Liver (tissue), 8 donors: ENCODE measurements at regions not wholly inside any gene's neighbourhood (a gene's known extent, or its start where the extent isn't known, plus 50 kb on each side); places are given as distances from the start of the nearest gene placed in this dataset.

Source experiments
- DNase-seq: peaks from one replicate; pipeline ENCODE4 v3.0.0-alpha.2; 2017; ENCODE audit warnings: low spot score
- H3K27ac ChIP-seq, 2 donors: one replicate each; pipeline ENCODE4 v1.7.0; 2013; ENCODE audit warnings: inconsistent platforms in 2 of 2, low read length in 2 of 2, control low read depth in 1 of 2, low read depth in 1 of 2, mild to moderate bottlenecking in 1 of 2
- H3K27me3 ChIP-seq, 4 donors: one replicate each; pipeline versions ENCODE4 v1.6.1 to v1.7.0; 2013; ENCODE audit warnings: low read length in 3 of 4, inconsistent platforms in 1 of 4, mild to moderate bottlenecking in 1 of 4, moderate library complexity in 1 of 4; ENCODE audit not compliant: control insufficient read depth in 4 of 4, insufficient read depth in 4 of 4
- H3K36me3 ChIP-seq, 4 donors: one replicate each; pipeline versions ENCODE4 v1.6.1 to v1.7.0; 2013; ENCODE audit warnings: low read length in 3 of 4, mild to moderate bottlenecking in 3 of 4, low read depth in 1 of 4, moderate library complexity in 1 of 4; ENCODE audit not compliant: control insufficient read depth in 4 of 4, insufficient read depth in 3 of 4
- H3K4me1 ChIP-seq, 4 donors: one replicate each; pipeline versions ENCODE4 v1.6.1 to v1.7.0; 2013; ENCODE audit warnings: low read length in 3 of 4, mild to moderate bottlenecking in 3 of 4, moderate library complexity in 1 of 4; ENCODE audit not compliant: control insufficient read depth in 4 of 4, insufficient read depth in 4 of 4
- H3K4me3 ChIP-seq, 3 donors: one replicate each; pipeline versions ENCODE4 v1.6.1 to v1.7.0; 2013; ENCODE audit warnings: low read length in 3 of 3, control low read depth in 1 of 3, low read depth in 1 of 3, mild to moderate bottlenecking in 1 of 3
- H3K9ac ChIP-seq, 2 donors: one replicate each; pipeline ENCODE4 v1.7.0; 2013; ENCODE audit warnings: low read length in 2 of 2, mild to moderate bottlenecking in 2 of 2, moderate library complexity in 2 of 2, control low read depth in 1 of 2, low read depth in 1 of 2
- H3K9me3 ChIP-seq, 4 donors: one replicate each; pipeline versions ENCODE4 v1.6.1 to v1.7.0; 2013; ENCODE audit warnings: low read length in 3 of 4; ENCODE audit not compliant: control insufficient read depth in 4 of 4
- ATF3 ChIP-seq: IDR thresholded peaks from 2 replicates; pipeline ENCODE4 v1.6.1; 2016; ENCODE audit warnings: antibody characterized with exemption
- CTCF ChIP-seq: fragments of 150-350 bp; IDR thresholded peaks from 2 replicates; pipeline ENCODE4 v1.5.1; 2017; ENCODE audit warnings: improper control_type of control experiment, low read depth, low read length; ENCODE audit not compliant: missing input control
- EGR1 ChIP-seq, 2 donors: IDR thresholded peaks; 2 replicates each; pipeline ENCODE4 v1.6.1; 2016 to 2018; ENCODE audit warnings: antibody characterized with exemption in 2 of 2, low read depth in 2 of 2
- FOXA1 ChIP-seq: IDR thresholded peaks from 2 replicates; pipeline ENCODE4 v1.6.1; 2016; ENCODE audit warnings: antibody characterized with exemption
- GABPA ChIP-seq, 2 donors: IDR thresholded peaks in 1 of 2; conservative IDR thresholded peaks in 1 of 2; 2 replicates each; pipeline ENCODE4 v1.6.1; 2016; ENCODE audit warnings: antibody characterized with exemption in 2 of 2, mild to moderate bottlenecking in 1 of 2, moderate library complexity in 1 of 2
- HNF4A ChIP-seq, 2 donors: conservative IDR thresholded peaks; 2 replicates each; pipeline ENCODE4 v1.6.1; 2016; ENCODE audit warnings: antibody characterized with exemption in 2 of 2, mild to moderate bottlenecking in 2 of 2
- HNF4G ChIP-seq: IDR thresholded peaks from 2 replicates; pipeline ENCODE4 v1.6.1; 2016; ENCODE audit warnings: antibody characterized with exemption
- JUND ChIP-seq, 2 donors: IDR thresholded peaks; 2 replicates each; pipeline ENCODE4 v1.6.1; 2016; ENCODE audit warnings: antibody characterized with exemption in 2 of 2
- MAX ChIP-seq: IDR thresholded peaks from 2 replicates; pipeline ENCODE4 v1.6.1; 2016; ENCODE audit warnings: antibody characterized with exemption
- RAD21 ChIP-seq, 2 donors: IDR thresholded peaks; 2 replicates each; pipeline ENCODE4 v1.6.1; 2016; ENCODE audit warnings: antibody characterized with exemption in 2 of 2, mild to moderate bottlenecking in 2 of 2
- REST ChIP-seq: IDR thresholded peaks from 2 replicates; pipeline ENCODE4 v1.6.1; 2016; ENCODE audit warnings: antibody characterized with exemption, mild to moderate bottlenecking
- RXRA ChIP-seq, 2 donors: IDR thresholded peaks; 2 replicates each; pipeline ENCODE4 v1.6.1; 2017 to 2018; ENCODE audit warnings: antibody characterized with exemption in 2 of 2, mild to moderate bottlenecking in 1 of 2
- SP1 ChIP-seq: IDR thresholded peaks from 2 replicates; pipeline ENCODE4 v1.6.1; 2018; ENCODE audit warnings: antibody characterized with exemption, mild to moderate bottlenecking
- TAF1 ChIP-seq: conservative IDR thresholded peaks from 2 replicates; pipeline ENCODE4 v1.6.1; 2016; ENCODE audit warnings: antibody characterized with exemption, mild to moderate bottlenecking
- YY1 ChIP-seq: IDR thresholded peaks from 2 replicates; pipeline ENCODE4 v1.6.1; 2016; ENCODE audit warnings: antibody characterized with exemption, mild to moderate bottlenecking
- ZBTB33 ChIP-seq: IDR thresholded peaks from 2 replicates; pipeline ENCODE4 v1.6.1; 2016; ENCODE audit warnings: antibody characterized with exemption
- WGBS: extraction: QIAGEN DNeasy Blood & Tissue Kit; methylation state at CpG from one replicate; pipeline ENCODE4 v1.1.7; 2013; 5-methylcytosine and 5-hydroxymethylcytosine counted together
- donor health status: healthy.
- donor health status: healthy.
- donor health status: healthy.
- donor health status: healthy.
- donor health status: healthy.

GRCh38 chr12:127280393-127281275 is 986.3 kb upstream of the TMEM132C start:
- H3K36me3 ChIP-seq = no peaks in the 10 kb centered on the region
- DNase-seq = peak; percentile 81
- peak; percentile 48 to 75 for TF ChIP-seq RAD21 (IDR thresholded peaks at IDR 0.05)
- TF ChIP-seq ZBTB33 = no peak
- peak; percentile 81 for TF ChIP-seq CTCF
- 18% methylated on average over 43 of the region's 43 CpGs for WGBS
- no peaks in the 10 kb centered on the region for H3K9me3 ChIP-seq
- no peak overlapping the region for H3K4me3 ChIP-seq
- no peak overlapping the region for H3K9ac ChIP-seq
- no peaks in the 10 kb centered on the region for H3K4me1 ChIP-seq
- H3K27me3 ChIP-seq = no peaks in the 10 kb centered on the region
- H3K27ac ChIP-seq = no peak overlapping the region

GRCh38 chr12:127282786-127283565 is 984.0 kb upstream of the TMEM132C start:
- H3K9me3 ChIP-seq = no peaks in the 10 kb centered on the region
- H3K27me3 ChIP-seq = no peaks in the 10 kb centered on the region
- no peak overlapping the region for H3K4me3 ChIP-seq
- H3K9ac ChIP-seq = no peak overlapping the region
- no peak for TF ChIP-seq YY1
- no peak for TF ChIP-seq MAX
- TF ChIP-seq REST = no peak
- TF ChIP-seq EGR1 (IDR thresholded peaks at IDR 0.05; ENCODE audit: low read depth in 2 of 2) = no peak
- no peak for TF ChIP-seq HNF4G
- TF ChIP-seq ZBTB33 = no peak
- no peak for TF ChIP-seq SP1
- TF ChIP-seq GABPA (IDR thresholded peaks at IDR 0.05 in 1 of 2, conservative IDR thresholded peaks at IDR 0.05 in 1 of 2) = no peak
- TF ChIP-seq JUND (IDR thresholded peaks at IDR 0.05) = no peak
- no peak for TF ChIP-seq RXRA (IDR thresholded peaks at IDR 0.05)
- no peak for TF ChIP-seq TAF1
- TF ChIP-seq HNF4A (conservative IDR thresholded peaks at IDR 0.05) = no peak
- no peak for TF ChIP-seq CTCF
- TF ChIP-seq FOXA1 = no peak
- no peak for TF ChIP-seq RAD21 (IDR thresholded peaks at IDR 0.05)
- no peak for TF ChIP-seq ATF3
- H3K36me3 ChIP-seq = no peaks in the 10 kb centered on the region
- H3K27ac ChIP-seq = no peak overlapping the region
- 81% methylated on average over 7 of the region's 7 CpGs for WGBS
- DNase-seq = no peak
- no peaks in the 10 kb centered on the region for H3K4me1 ChIP-seq
